B cell (primary cell): ENCODE measurements at regions not wholly inside any gene's neighbourhood (a gene's known extent, or its start where the extent isn't known, plus 50 kb on each side); places are given as distances from the start of the nearest gene placed in this dataset.

ENCODE experiments used
- ATAC-seq: fragments of 200-7000 bp; cut with Tn5 transposase; one replicate; pipeline ENCODE4 v1.10.0; 2021; ENCODE audit warnings: low read depth, mild to moderate bottlenecking, moderate number of reproducible peaks, moderate library complexity
- CTCF ChIA-PET: fragments of 350-600 bp; sonication (Branson Sonifier 250); formaldehyde crosslinking; loops from one replicate; lab custom pipeline; 2021; ENCODE audit warnings: antibody characterized with exemption, inconsistent platforms; lab: Charles Lee
- POLR2A ChIA-PET: fragments of 350-600 bp; sonication (Branson Sonifier 250); formaldehyde crosslinking; loops from one replicate; lab custom pipeline; 2021; ENCODE audit warnings: antibody characterized with exemption; lab: Charles Lee
- DNase-seq: peaks from one replicate; pipeline ENCODE4 v3.0.0; 2013
- H2AFZ ChIP-seq: 2 replicates; pipeline ENCODE4 v1.6.1; 2012; ENCODE audit warnings: mild to moderate bottlenecking, low read depth, low read length; ENCODE audit not compliant: insufficient read depth, poor library complexity, severe bottlenecking
- H3K27ac ChIP-seq, 2 donors: 1 replicate in 1 of 2; 2 replicates in 1 of 2; pipeline ENCODE4 v1.5.1; 2012 to 2013; ENCODE audit warnings: low read length in 2 of 2, mild to moderate bottlenecking in 2 of 2, moderate library complexity in 1 of 2
- H3K27me3 ChIP-seq, 4 experiments: fragments of 200-600 bp in 1 of 4; sonication (generic) in 1 of 4; replicated peaks in 1 of 4; 1 replicate in 2 of 4; 2 replicates in 2 of 4; pipeline versions ENCODE4 v1.6.1 to v1.7.0; 2013 to 2016; ENCODE audit warnings: low read length in 3 of 4, mild to moderate bottlenecking in 2 of 4, mixed read lengths in 1 of 4, moderate library complexity in 1 of 4; ENCODE audit not compliant: insufficient read depth in 4 of 4, control insufficient read depth in 3 of 4; ENCODE audit errors: control extremely low read depth in 1 of 4
- H3K36me3 ChIP-seq, 2 experiments: replicated peaks in 1 of 2; 1 replicate in 1 of 2; 2 replicates in 1 of 2; pipeline versions ENCODE4 v1.6.1 to v1.7.1; 2013; ENCODE audit warnings: low read length in 1 of 2; ENCODE audit not compliant: insufficient read depth in 2 of 2, control insufficient read depth in 1 of 2; ENCODE audit errors: control extremely low read depth in 1 of 2, extremely low read depth in 1 of 2
- H3K4me1 ChIP-seq, 2 donors: fragments of 200-600 bp in 1 of 2; sonication (generic) in 1 of 2; 1 replicate in 1 of 2; 2 replicates in 1 of 2; pipeline versions ENCODE4 v1.5.1 to v1.6.1; 2013 to 2017; ENCODE audit warnings: low read length in 2 of 2; ENCODE audit not compliant: control insufficient read depth in 2 of 2, insufficient read depth in 2 of 2
- H3K4me2 ChIP-seq: replicated peaks from 2 replicates; pipeline ENCODE3; 2012; ENCODE audit warnings: mild to moderate bottlenecking, low read depth, low read length; ENCODE audit not compliant: poor library complexity, severe bottlenecking
- H3K4me3 ChIP-seq, 5 experiments: fragments of 200-600 bp in 1 of 5; sonication (generic) in 1 of 5; 1 replicate in 3 of 5; 2 replicates in 2 of 5; pipeline versions ENCODE4 v1.5.1 to v1.7.0; 2011 to 2016; ENCODE audit warnings: low read length in 4 of 5, mild to moderate bottlenecking in 4 of 5, low read depth in 2 of 5, control low read depth in 1 of 5, moderate library complexity in 1 of 5; ENCODE audit not compliant: insufficient read depth in 1 of 5; ENCODE audit errors: control extremely low read depth in 1 of 5, extremely low read depth in 1 of 5
- H3K79me2 ChIP-seq: fragments of 200-600 bp; sonication (generic); one replicate; pipeline ENCODE4 v1.6.0; 2016; ENCODE audit warnings: low read length; ENCODE audit not compliant: control insufficient read depth, insufficient read depth
- H3K9ac ChIP-seq: fragments of 200-600 bp; sonication (generic); 2 replicates; pipeline ENCODE4 v1.6.1; 2017; ENCODE audit warnings: mild to moderate bottlenecking, low read length, moderate library complexity
- H3K9me3 ChIP-seq, 3 donors: one replicate each; pipeline versions ENCODE4 v1.6.1 to v1.7.1; 2013; ENCODE audit warnings: low read length in 2 of 3; ENCODE audit not compliant: control insufficient read depth in 2 of 3, insufficient read depth in 1 of 3; ENCODE audit errors: control extremely low read depth in 1 of 3
- H4K20me1 ChIP-seq: 2 replicates; pipeline ENCODE4 v1.6.0; 2012; ENCODE audit warnings: mild to moderate bottlenecking, low read length; ENCODE audit not compliant: insufficient read depth, control insufficient read depth, poor library complexity, severe bottlenecking
- H3K27ac Mint-ChIP-seq: one replicate; pipeline ENCODE4 v1.8.0; 2021; ENCODE audit warnings: mixed read lengths
- H3K27me3 Mint-ChIP-seq: one replicate; pipeline ENCODE4 v1.8.0; 2021; ENCODE audit warnings: mixed read lengths
- H3K4me1 Mint-ChIP-seq: one replicate; pipeline ENCODE4 v1.8.0; 2021; ENCODE audit warnings: mixed read lengths
- H3K4me3 Mint-ChIP-seq: one replicate; pipeline ENCODE4 v1.8.0; 2021; ENCODE audit warnings: mixed read lengths
- H3K9me3 Mint-ChIP-seq: one replicate; pipeline ENCODE4 v1.8.0; 2022; ENCODE audit warnings: mixed read lengths; ENCODE audit not compliant: insufficient read depth
- CTCF ChIP-seq: fragments of 200-600 bp; IDR thresholded peaks from one replicate; pipeline ENCODE4 v1.8.0; 2022; ENCODE audit warnings: antibody characterized with exemption, mild to moderate bottlenecking
- EZH2 ChIP-seq: IDR thresholded peaks from 2 replicates; pipeline ENCODE4 v1.6.1; 2012; ENCODE audit warnings: borderline replicate concordance, low read depth, mild to moderate bottlenecking, moderate library complexity, low read length; ENCODE audit not compliant: insufficient read depth, poor library complexity, severe bottlenecking
- WGBS: methylation state at CpG from one replicate; pipeline ENCODE4 v1.1.5; 2013; ENCODE audit warnings: missing lambda C conversion rate; ENCODE audit not compliant: insufficient coverage; 5-methylcytosine and 5-hydroxymethylcytosine counted together
- intact Hi-C: fragments of 100-400 bp; cut with micrococcal nuclease; formaldehyde crosslinking; loops from one replicate; pipeline ENCODE4 v1.10.0; 2022

- POLR2A ChIA-PET, result no interaction called here
Measured at GRCh38 chrX:101164766-101165590, 54.6 kb upstream of the DRP2 start.

More at GRCh38 chrX:101164766-101165590, 54.6 kb upstream of the DRP2 start:
- H3K4me2 ChIP-seq, result no peak overlapping the region
- no peaks in the 10 kb centered on the region for H3K4me1 ChIP-seq
- ATAC-seq, result no peak
- TF ChIP-seq EZH2, result no peak
- TF ChIP-seq CTCF, result no peak
- CTCF ChIA-PET, result no interaction called here
- H3K36me3 ChIP-seq, result no peaks in the 10 kb centered on the region
- DNase-seq, result no peak
- no peak overlapping the region for H3K27ac ChIP-seq
- H3K9me3 Mint-ChIP-seq, result no peaks in the 10 kb centered on the region
- no peaks in the 10 kb centered on the region for H4K20me1 ChIP-seq
- H3K27me3 Mint-ChIP-seq, result no peaks in the 10 kb centered on the region
- no peak overlapping the region for H3K9ac ChIP-seq
- no peak overlapping the region for H3K4me3 ChIP-seq
- no peak overlapping the region for H3K27ac Mint-ChIP-seq
- no peaks in the 10 kb centered on the region for H3K27me3 ChIP-seq
- H2AFZ ChIP-seq, result no peak overlapping the region
- no peaks in the 10 kb centered on the region for H3K9me3 ChIP-seq
- WGBS, result no CpG with 5 or more reads among the region's 1 CpG
- no peak overlapping the region for H3K4me3 Mint-ChIP-seq
- intact Hi-C loops, result no loop called here
- no peaks in the 10 kb centered on the region for H3K4me1 Mint-ChIP-seq
- H3K79me2 ChIP-seq, result no peaks in the 10 kb centered on the region
